ENCODE measurements at regions not wholly inside any gene's neighbourhood (a gene's known extent, or its start where the extent isn't known, plus 50 kb on each side); places are given as distances from the start of the nearest gene placed in this dataset.

- TF ChIP-seq POLR2AphosphoS5 (IDR thresholded peaks at IDR 0.05; ENCODE audit: low read depth, low read length) (no peak), POLR2A (IDR thresholded peaks at IDR 0.05; ENCODE audit: low read depth, low read length) (no peak), TAF1 (IDR thresholded peaks at IDR 0.05; ENCODE audit: low read depth, low read length) (no peak), POU2F2 (IDR thresholded peaks at IDR 0.05; ENCODE audit: low read depth, low read length) (no peak), PAX5 (IDR thresholded peaks at IDR 0.05; ENCODE audit: insufficient read depth, low read length, severe bottlenecking) (no peak)
Observed at GRCh38 chr20:50399555-50399916, 110.6 kb upstream of the PTPN1 start.
